ENCODE measurements at regions not wholly inside any gene's neighbourhood (a gene's known extent, or its start where the extent isn't known, plus 50 kb on each side); places are given as distances from the start of the nearest gene placed in this dataset.
"Not testable (repeated sequence)": the region's sequence is repeated elsewhere in the genome, so short reads cannot be mapped to it uniquely, and the experiment has no call there.

DNA sequence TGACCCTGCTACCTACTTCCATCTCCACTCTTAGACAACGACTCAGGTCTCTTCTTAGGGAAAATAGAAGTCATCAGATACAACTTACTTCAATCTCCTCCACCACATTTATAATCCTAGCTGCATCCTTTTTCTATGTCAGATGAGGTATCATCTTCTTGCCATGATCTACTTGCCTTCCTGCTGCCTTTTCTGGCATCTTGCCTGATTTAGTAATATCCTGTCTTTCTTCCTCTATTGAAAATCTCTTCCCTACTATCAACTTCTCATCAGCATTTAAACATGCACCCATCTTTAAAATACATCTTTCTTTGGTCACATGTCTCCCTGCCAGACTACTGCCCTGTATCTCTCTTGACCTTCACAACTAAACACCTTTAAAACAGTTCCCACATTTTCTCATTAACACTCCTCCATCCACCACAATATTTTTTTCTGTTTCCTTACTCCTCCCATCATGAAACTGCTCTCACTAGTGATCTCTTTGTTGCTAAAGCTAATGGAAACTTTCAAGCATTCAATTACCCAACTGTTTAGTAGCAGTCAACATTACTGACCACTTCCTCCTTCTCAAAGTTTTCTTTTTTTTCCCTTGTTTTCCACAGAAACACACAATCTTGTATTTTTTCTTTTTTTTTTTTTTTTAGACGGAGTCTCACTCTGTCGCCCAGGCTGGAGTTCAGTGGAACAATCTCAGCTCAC lies 100.8 kb upstream of the CXorf66 start:
- DNase-seq (ENCODE audit: low read depth): peak; percentile 10

DNA sequence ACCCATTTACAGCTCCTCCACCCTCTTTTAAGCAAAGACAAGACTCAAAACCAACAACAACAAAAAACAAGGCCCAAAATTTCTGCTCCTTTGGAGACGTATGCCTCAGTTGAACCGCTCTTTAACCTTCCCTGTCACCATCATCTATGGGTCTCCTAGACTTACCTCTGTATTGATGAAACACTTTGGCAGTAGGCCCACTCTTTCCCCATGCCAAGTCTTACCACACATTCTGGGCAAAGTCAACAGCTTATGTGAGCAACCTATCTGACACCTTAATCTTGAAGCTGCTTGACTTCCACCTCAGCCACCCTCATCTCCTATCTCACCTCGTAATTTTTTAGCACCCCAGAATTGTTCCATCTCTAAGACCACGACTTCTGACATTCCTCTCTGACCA lies 99.7 kb upstream of the CXorf66 start:
- no peak for DNase-seq (ENCODE audit: low read depth)

DNA sequence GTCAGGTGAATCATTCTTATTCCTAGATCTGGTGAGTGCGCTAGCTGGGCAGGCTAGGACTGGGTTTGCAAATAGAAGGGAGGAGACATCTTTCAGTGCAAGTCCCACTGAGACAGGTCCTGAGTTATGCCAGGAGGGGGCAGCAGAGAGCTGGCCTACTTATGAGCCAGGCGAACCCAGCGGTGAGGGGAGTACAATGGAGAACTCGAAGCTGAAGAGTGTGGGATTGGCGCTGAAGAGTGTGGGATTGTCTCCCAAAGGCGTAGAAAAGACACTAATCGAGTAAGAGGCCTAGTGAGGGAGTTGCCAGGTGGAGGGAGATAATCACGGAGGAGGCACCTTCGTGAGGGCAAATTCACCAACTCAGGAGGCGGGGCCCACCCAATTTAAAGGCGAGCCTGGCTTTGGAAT lies 91.7 kb upstream of the CXorf66 start:
- peak; percentile 77 for DNase-seq (ENCODE audit: low read depth)

- DNase-seq (ENCODE audit: low read depth): no peak
These were observed 88.5 kb upstream of the CXorf66 start for GRCh38 chrX:140053846-140054245.

DNA sequence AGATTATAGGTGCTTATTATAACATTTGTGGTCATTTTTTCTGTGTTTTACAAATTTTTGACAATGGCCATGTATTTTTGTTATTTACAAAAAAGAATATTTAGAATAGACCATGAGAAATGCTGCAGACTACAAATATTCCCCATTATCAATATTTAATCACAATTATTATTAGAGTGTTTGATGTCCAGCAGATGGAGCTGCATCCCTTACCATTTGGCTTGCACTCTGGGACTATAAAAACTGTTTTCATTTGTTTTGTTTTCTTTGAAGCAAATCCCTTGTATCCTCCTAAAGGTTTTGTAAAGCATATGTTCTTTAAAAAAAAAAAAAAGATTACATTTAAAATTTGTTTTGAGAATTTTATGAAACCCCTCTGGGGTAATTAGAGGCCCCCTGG lies 85.6 kb upstream of the CXorf66 start:
- peak; percentile 42 for DNase-seq (ENCODE audit: low read depth)

DNA sequence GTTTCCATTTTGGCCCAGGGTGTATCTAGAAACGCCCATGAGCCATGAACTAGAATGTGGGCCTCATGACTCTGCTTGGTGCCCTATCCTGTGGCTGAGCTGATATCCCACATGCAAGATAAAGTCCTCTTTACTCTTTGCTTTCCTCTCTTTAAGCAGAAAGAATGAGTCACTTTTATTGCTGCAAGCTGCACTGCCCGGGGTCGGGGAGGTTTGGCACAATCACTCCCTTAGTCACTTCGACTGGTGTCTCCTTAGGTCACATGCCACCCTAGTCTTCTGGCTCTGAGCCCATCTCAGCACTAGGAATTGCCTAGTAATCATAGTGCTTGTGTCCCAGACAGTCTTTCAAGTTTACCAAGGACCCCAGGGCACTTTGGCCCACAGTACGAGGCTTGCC lies 75.1 kb upstream of the CXorf66 start:
- peak; percentile 79 for DNase-seq (ENCODE audit: low read depth)

GRCh38 chrX:140038842-140039241 lies 73.5 kb upstream of the CXorf66 start:
- DNase-seq (ENCODE audit: low read depth): no peak

DNA sequence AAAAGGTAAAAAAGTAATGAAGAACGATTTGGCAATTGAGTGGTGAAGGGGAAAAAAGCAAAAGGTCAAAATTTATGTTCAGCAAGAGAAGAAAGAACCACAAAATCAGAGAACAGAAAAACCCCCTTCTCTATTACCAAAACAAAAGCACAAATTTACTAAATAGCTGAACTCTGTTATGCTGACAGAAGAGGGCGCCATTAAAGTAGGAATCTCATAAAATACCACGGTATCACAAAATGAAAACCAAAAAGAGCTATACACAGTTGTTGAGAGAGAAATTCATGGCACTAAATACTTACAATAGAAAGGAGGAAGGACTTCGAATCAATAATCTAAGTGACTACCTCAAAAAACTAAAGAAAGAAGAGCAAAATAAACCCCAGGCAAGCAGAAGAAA lies 69.6 kb upstream of the CXorf66 start:
- DNase-seq (ENCODE audit: low read depth): peak; percentile 29

DNA sequence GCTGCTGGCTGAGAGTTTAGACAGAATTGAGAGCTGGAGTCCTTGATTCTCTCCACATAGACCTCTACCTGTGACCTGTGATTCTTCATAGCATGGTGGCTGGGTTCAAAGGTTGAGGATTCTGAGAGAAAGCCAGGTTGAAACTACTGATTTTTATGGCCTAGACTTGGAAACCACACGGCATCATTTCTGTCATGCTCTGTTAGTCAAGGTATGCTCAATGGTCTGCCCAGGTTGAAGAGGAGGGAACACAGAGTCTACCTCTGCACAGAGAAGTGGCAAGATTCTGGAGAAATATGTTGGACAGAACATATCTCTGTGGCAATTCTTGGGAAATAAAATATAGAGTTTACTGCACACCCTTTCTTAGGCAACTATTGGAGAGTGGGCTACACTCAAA lies 57.2 kb upstream of the CXorf66 start:
- DNase-seq (ENCODE audit: low read depth): no peak

- not testable (repeated sequence) for DNase-seq (ENCODE audit: low read depth)
These were observed 53.8 kb upstream of the CXorf66 start for GRCh38 chrX:140019134-140019533.
